WERI-Rb-1 (cell line): ENCODE measurements at regions not wholly inside any gene's neighbourhood (a gene's known extent, or its start where the extent isn't known, plus 50 kb on each side); places are given as distances from the start of the nearest gene placed in this dataset.

ENCODE experiments used
- DNase-seq: peaks from one replicate; pipeline ENCODE4 v3.0.0-alpha.2; 2020
- H3K27ac ChIP-seq: fragments of 250-450 bp; sonication (Bioruptor Pico); 2 replicates; pipeline ENCODE4 v1.5.1; 2020; ENCODE audit warnings: mild to moderate bottlenecking, moderate library complexity
- H3K27me3 ChIP-seq: fragments of 250-450 bp; sonication (Bioruptor Pico); 2 replicates; pipeline ENCODE4 v1.5.1; 2021; ENCODE audit warnings: mild to moderate bottlenecking, low read depth, moderate library complexity; ENCODE audit not compliant: insufficient read depth, severe bottlenecking
- H3K36me3 ChIP-seq: fragments of 250-450 bp; sonication (Bioruptor Pico); 2 replicates; pipeline ENCODE4 v1.5.1; 2020; ENCODE audit warnings: mild to moderate bottlenecking, moderate library complexity
- H3K4me3 ChIP-seq: 2 replicates; pipeline ENCODE4 v1.5.1; 2011; ENCODE audit warnings: low read depth, mild to moderate bottlenecking, control low read depth, low read length
- H3K9me3 ChIP-seq: fragments of 250-450 bp; sonication (Bioruptor Pico); 2 replicates; pipeline ENCODE4 v1.5.1; 2021; ENCODE audit warnings: mild to moderate bottlenecking, moderate library complexity; ENCODE audit not compliant: severe bottlenecking
- TF ChIP-seq, protein P1 (sequence below): IDR thresholded peaks from 2 replicates; pipeline ENCODE4 v1.5.1; 2011; ENCODE audit warnings: low read depth, mild to moderate bottlenecking, control low read depth, inconsistent platforms, low read length

DNA sequence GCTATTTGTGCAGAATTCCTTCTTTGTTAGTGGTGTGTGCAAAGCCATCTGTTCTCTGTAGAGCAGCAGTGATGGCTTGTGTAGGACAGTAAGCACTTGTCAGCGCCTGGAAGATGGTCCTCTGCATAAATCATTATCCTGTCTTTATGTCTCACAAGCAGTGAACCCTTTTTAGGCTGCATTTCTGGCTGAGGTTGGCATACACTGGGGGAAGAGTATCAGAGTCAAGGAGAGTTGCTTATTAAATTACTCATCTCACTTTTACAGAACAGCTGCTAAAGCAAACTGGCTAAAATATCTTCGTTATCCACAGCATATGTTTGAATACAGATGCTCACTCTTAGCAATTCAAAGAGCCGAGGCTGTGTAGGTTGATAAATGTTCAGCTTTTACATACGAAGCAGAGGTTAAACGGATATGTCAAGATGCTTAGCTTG, 54.6 kb upstream of the NCAM2 start:
- Histone ChIP-seq H3K4me3 (no peak overlapping the region), H3K9me3 (no peaks in the 10 kb centered on the region), H3K36me3 (no peaks in the 10 kb centered on the region), H3K27me3 (peaks cover 63% of the 10 kb centered on the region), H3K27ac (no peak overlapping the region)
- DNase-seq: no peak
- TF ChIP-seq, protein P1, sequence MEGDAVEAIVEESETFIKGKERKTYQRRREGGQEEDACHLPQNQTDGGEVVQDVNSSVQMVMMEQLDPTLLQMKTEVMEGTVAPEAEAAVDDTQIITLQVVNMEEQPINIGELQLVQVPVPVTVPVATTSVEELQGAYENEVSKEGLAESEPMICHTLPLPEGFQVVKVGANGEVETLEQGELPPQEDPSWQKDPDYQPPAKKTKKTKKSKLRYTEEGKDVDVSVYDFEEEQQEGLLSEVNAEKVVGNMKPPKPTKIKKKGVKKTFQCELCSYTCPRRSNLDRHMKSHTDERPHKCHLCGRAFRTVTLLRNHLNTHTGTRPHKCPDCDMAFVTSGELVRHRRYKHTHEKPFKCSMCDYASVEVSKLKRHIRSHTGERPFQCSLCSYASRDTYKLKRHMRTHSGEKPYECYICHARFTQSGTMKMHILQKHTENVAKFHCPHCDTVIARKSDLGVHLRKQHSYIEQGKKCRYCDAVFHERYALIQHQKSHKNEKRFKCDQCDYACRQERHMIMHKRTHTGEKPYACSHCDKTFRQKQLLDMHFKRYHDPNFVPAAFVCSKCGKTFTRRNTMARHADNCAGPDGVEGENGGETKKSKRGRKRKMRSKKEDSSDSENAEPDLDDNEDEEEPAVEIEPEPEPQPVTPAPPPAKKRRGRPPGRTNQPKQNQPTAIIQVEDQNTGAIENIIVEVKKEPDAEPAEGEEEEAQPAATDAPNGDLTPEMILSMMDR: no peak

DNA sequence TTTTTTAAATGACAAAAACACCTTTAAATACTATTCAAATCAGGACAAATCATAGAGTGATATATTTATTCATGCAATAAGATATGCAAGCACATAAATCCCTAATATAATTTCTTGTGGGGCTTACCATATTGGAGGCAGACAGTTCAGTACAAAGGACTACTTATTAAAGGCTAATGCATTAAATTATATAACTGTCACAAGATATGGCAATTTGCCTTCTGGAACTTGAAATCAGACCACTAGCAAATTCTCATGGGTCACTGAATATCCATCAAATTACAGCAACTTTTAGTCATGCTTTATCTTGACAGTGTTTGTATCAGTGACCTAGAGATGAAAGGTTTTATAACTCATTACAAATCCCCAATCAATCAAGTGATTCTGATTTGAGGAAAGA, 54.1 kb upstream of the NCAM2 start:
- no peak overlapping the region for H3K4me3 ChIP-seq
- H3K27ac ChIP-seq: no peak overlapping the region
- no peak for DNase-seq
- TF ChIP-seq, protein P1: no peak
- H3K27me3 ChIP-seq: peaks cover 58% of the 10 kb centered on the region
- no peaks in the 10 kb centered on the region for H3K36me3 ChIP-seq
- H3K9me3 ChIP-seq: no peaks in the 10 kb centered on the region

DNA sequence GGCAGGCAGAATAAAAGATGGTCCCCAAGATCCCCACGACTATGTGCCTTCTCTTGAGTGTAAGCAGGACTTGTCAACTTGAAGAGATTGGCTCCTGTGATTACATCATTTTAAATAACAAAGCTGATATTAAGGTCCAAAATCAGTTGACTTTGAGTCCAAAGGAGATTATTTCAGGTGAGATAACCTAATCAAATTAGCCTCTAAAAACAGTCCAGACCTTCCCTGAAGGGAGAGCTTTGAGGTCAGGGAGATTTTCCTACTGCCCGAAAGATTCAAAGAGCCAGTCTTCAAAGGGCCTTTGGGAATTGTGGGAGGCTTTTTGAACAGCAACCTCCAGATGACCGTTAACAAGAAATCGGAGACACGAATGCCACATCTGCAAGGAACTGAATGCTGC, 51.5 kb upstream of the NCAM2 start:
- H3K27me3 ChIP-seq: peaks cover 53% of the 10 kb centered on the region
- TF ChIP-seq, protein P1: no peak
- DNase-seq: no peak
- H3K36me3 ChIP-seq: no peaks in the 10 kb centered on the region
- no peak overlapping the region for H3K4me3 ChIP-seq
- no peak overlapping the region for H3K27ac ChIP-seq
- H3K9me3 ChIP-seq: no peaks in the 10 kb centered on the region
